Fibroblast of skin of right quadriceps (primary cell): ENCODE measurements at regions not wholly inside any gene's neighbourhood (a gene's known extent, or its start where the extent isn't known, plus 50 kb on each side); places are given as distances from the start of the nearest gene placed in this dataset.

Source experiments
- DNase-seq: peaks from one replicate; pipeline ENCODE4 v3.0.0-alpha.2; 2013

- DNase-seq = no peak
These were observed 559.9 kb downstream of the PLPP3 start for GRCh38 chr1:56019472-56019871.

DNA sequence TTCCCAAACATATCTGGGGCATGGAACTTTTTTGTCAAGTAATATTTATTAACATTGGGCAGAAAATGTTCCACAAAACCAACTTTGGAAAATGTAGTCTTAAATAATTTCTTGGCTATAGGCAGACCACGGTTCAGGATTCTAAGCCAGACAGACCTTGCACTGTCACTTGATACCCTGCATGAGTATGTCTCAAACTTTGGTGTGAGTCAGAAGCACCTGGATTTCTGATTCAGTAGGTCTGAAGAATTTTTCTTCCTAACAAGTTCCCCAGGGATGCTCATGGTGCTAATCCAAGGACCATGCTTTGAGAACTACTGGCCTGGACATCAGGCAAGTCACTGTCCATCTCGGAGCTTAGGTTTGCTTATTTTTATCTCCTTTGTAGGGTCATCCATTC is 562.0 kb downstream of the PLPP3 start:
- peak; percentile 43 for DNase-seq

DNA sequence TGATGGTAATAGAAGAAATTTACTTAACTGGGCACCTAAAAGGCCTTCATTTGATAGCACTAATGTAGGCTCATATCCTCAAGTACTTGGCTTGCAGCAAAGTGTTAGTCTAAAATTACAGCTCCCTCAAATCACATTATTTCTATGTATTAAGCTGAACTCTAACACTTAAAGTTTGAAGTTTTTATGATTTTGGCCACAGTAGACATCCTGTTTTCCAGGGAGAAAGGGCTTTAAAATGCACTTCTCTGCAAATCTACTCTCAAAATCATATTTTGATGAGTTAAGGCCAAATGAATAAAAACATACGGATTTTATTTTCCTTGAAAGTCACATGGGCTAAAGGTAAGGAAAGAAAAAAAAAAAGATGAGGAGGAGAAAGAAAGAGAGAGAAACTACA is 575.5 kb downstream of the PLPP3 start:
- DNase-seq = no peak

DNA sequence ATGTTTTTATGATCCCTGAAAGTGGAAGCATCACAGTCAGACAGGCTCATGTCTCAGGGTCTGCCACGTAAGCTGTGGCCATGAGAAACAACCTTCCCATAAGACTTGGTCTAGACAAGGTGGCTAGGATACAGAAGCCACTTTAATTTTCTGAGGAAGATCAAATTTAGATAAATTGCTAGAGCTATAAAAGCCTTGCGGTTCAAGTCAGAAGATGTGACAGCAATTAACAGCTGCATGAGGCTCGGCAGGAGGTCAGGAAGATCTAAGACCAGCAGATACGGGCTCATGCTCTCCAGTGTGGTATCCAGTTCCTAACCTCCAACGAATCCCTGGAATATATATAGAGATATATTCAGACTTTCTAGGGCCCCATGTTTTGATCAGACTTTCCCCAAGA is 577.1 kb downstream of the PLPP3 start:
- DNase-seq = no peak

- DNase-seq = no peak
These were observed 578.9 kb downstream of the PLPP3 start for GRCh38 chr1:56000424-56000823.

DNA sequence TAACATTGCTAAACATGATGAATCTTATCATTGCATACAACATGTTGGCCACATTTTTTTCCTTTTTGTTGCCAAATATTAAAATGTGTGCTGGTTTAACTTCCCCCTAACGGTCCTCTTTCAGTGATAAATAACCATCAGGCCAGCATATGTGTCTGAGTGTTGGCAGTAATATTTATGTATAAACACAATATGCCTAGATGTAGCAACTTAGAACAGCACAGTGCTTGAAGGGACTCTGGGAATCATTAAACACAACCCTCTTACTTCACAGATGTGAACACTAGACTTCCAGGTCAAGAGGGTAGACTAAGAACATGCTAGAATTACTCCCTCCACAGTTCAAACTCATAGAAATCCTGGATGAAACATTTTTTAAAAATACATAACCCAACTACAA is 581.8 kb downstream of the PLPP3 start:
- DNase-seq = peak; percentile 50

DNA sequence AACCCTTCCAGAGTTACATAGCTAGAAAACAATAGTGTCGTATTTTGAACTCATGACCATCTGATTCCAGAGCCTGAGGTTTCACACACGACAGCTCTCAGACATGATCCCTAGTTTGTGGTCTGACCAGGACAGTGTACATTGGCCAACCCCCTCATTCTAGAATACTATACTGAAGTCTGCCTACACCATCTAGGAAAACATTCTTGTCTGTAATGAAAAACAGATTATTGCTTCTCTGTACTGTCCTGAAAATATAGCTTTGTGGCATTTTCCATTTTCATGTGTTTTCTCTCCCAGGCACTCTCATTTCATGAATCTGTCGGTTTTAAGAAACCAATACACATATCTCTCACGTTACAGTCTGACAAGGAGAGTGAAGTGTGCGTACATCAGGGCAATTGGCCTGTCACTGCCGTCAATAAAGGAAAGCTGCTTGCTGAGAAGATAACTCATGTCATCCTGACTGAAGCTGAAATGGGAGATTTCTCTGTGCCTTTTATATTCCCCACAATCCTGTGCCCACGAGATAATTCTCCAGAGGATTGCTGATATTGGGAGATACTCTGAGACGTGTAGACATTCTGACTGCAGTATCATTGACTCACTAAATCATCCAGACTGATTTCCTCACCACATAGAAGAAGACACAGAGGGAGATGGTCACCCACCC is 585.6 kb downstream of the PLPP3 start:
- peak; percentile 82 for DNase-seq

DNA sequence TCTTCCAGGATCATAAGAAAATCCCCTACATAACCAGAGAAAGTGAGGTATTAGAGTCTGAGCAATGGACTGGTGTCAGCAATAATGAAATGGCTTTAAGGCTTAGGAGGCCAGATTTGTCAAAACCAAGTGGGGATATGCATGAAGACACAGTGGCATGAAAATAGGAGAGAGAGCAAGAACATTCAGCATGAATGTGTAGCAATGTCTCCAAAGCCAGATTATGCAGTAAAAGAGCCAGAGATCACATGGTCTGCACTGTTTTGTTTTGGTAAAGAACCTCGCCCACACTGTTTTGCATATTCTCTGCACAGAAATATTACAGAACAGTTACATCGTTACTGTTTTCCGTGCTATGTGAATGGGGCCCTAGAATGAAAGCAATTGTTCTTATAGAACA is 589.4 kb downstream of the PLPP3 start:
- no peak for DNase-seq

GRCh38 chr1:55988963-55989452 is 590.4 kb downstream of the PLPP3 start:
- no peak for DNase-seq

DNA sequence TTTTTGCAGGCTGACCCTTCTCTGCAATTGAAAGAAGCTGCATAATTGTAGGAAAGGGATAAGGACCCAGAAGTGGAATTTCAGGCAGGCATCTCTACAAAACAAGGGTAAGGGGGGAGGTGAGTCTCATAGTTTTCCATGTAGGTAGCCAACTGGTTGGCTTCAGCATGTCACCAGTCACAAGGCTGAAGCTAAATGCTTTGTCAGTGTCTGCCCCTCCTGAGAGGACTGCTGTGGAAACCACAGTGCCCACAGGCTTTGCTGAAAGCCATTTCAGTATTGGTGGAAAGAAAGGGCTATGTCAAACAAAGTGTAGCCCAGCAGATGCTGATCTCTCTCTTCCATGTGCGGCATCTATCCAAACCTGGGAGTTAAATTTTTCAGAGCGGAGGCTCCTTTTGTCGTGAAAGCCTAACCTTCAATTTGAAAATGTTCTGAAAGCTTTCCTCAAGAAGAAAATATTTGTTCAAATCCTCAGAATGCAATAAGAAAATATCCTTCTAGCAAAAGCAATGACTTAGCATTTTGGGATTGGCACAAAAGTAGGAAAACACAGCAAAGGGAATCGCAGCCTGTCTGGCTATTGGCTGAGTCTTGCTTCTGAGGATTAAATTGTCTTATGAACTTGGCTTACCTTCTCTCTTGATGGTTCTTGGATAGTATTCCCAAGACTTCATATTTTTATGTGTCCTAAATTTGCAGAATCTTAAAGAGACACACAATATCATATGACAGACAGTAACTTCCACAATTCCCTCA is 591.7 kb downstream of the PLPP3 start:
- no peak for DNase-seq

GRCh38 chr1:55986003-55986402 is 593.4 kb downstream of the PLPP3 start:
- DNase-seq = peak; percentile 31

- peak; percentile 58 for DNase-seq
These were observed 598.2 kb downstream of the PLPP3 start for GRCh38 chr1:55981010-55981650.

DNA sequence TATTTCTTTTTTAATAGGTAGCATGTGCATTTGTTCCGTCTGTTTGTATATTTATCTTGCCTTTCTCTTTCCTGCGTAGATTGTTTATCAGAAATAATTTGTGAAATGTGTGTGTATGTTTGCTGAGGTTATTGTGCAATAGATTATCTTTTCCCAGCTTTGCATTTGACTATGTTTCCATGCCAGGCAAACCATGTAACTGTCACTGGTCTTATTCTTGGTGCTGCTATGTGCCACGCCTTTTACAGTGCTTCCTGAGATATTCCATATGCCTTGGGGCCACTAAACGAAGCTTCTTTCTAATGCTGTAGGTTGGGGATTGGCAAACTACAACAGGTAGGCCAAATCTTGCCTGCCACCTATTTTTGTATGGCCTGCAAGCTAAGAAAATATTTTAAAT is 598.8 kb downstream of the PLPP3 start:
- DNase-seq = no peak

DNA sequence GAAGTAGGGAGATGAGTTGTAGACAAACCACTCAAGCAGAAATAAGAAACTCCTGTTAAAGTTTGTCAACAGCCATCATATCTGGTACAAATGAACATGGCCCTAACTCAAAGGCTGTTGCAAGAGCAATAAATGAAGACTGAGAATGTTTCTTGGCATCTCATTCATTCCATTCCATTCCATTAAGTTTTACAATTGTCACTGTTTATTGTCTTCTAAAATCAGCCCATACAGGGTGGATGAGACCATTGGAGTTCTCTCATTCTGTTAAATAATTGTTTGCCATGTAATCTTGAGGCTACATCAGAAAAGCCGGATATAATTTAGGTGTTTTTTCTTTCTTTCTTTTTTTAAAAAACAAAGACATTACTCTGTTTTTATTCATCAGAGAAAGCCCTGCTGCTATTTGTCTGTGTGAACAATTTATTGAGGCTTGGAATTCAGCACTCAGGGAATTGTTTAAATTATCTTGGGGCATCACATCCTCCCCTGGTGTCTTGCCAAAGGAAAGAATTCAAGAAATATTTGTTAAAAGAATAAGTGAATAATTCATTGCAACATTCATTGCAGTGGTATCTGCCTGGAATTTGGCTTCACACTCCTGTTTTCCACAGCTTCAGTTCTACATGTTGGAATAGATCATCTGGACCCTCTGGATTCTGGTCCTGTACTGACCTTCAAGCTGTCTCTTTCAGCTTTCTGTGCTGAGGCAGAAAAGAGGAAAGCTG is 604.5 kb downstream of the PLPP3 start:
- DNase-seq = peak; percentile 96

- DNase-seq = peak; percentile 83
These were observed 608.7 kb downstream of the PLPP3 start for GRCh38 chr1:55970526-55971110.

DNA sequence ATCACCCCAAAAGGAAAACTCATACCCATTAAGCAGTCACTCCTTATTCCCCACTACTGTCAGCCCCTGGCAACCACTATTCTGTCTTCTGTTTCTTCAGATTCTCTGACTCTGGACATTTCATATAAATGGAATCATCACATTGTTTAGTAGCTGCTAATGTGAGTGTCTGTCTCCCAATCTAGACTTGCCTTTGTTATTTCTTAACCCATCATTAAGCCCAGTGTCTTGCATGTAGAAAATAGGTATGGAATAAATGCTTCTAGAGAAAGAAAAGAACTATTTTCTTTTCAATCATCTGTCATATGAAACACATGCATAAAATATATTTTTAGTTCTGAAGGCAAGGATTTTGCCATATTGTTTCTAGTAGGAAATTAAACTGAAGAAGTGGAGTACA is 610.0 kb downstream of the PLPP3 start:
- no peak for DNase-seq

DNA sequence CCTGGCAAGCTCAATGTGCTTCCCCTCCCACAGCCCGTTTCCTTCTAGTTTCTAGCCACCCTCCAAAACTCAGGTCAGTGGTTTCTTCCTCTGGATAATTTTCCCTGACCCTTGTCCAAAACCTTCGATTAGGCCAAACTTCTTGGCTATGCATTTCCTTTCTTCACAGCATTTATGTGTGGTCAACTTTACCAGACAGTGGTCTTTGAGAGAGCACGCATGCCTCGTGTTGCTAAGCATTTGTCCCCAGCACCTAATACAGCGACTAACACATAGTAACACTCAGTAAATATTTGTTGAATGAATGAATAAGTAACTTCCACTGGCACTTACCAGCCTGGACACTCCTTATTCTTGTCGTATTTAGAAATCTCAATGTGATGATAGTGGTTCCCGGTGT is 610.7 kb downstream of the PLPP3 start:
- DNase-seq = no peak

- peak; percentile 91 for DNase-seq
These were observed 613.3 kb downstream of the PLPP3 start for GRCh38 chr1:55965981-55966461.

- DNase-seq = no peak
These were observed 616.9 kb downstream of the PLPP3 start for GRCh38 chr1:55962472-55962871.

DNA sequence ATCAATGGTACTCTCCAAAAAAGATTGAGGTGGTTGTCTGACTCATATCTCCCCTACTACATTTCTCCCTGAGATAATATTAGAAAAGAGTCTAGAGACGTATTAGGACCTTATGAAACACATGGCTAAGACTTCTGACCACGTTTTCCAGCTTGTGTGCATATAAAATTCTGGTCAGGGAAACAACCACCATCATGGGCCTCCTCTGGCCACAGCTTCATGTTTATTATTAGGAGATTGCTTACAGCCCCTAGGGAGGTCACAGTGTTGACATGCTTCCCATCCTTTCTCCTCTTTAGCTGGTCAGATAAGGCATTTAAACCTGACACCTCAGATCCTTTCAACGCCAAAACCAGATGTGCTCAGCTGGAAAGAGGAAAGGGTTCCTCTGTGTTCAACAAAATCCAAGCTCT is 620.2 kb downstream of the PLPP3 start:
- DNase-seq = no peak

- no peak for DNase-seq
These were observed 620.9 kb downstream of the PLPP3 start for GRCh38 chr1:55958498-55958897.

DNA sequence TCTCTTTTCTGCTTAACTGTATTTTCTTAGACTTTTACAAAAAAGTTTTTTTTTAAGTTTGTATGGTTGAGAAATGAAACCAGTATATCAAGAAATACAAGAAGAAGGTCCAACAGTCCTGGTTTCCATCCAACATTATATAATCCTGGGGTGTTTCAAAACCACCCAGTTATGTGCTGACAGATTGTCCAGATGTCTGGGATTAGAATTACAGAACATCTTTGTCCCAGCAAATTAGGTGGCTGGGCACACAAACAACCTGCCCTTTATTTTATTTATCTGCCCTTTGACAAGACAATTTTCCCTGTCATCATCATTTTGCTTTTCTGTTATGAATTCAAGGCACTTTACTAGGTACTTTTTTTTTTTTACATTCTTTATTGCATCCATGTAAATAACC is 622.1 kb downstream of the PLPP3 start:
- DNase-seq = no peak
